ENCODE measurements at regions not wholly inside any gene's neighbourhood (a gene's known extent, or its start where the extent isn't known, plus 50 kb on each side); places are given as distances from the start of the nearest gene placed in this dataset.

- TF ChIP-seq EZH2 (IDR thresholded peaks at IDR 0.05; ENCODE audit: low read length) (no peak), CTCF (optimal IDR thresholded peaks at IDR 0.05 in 1 of 3, IDR thresholded peaks at IDR 0.05 in 1 of 3, conservative IDR thresholded peaks at IDR 0.05 in 1 of 3; ENCODE audit: extremely low read depth in 1 of 3, insufficient read depth in 2 of 3, low read length in 3 of 3) (no peak)
- dilution Hi-C loops (cut with MboI; ENCODE audit: extremely low pct_ligation_motif_present, low sequenced_read_pairs): no loop called here
- FAIRE-seq: no peak
Observed at GRCh38 chr13:86689911-86690310, 890.7 kb upstream of the SLITRK6 start.

GRCh38 chr13:86692291-86692690, 893.1 kb upstream of the SLITRK6 start:
- no peak overlapping the region for H3K27ac ChIP-seq (ENCODE audit: control insufficient read depth, insufficient read depth, low read length)
- no peak overlapping the region for H3K4me2 ChIP-seq (ENCODE audit: control insufficient read depth, extremely low read depth, insufficient read depth, low read depth, low read length)
- no peaks in the 10 kb centered on the region for H3K4me1 ChIP-seq (ENCODE audit: control insufficient read depth, extremely low read depth, insufficient read depth, low read length)
- H3K9me1 ChIP-seq (ENCODE audit: control insufficient read depth, extremely low read depth, insufficient read depth, low read length): no peaks in the 10 kb centered on the region
- no peaks in the 10 kb centered on the region for H3K36me3 ChIP-seq (ENCODE audit: control insufficient read depth in 2 of 2, extremely low read depth in 1 of 2, insufficient read depth in 2 of 2, low read length in 2 of 2)
- FAIRE-seq (no peak), DNase-seq (ENCODE audit: low read depth, low spot score) (no peak)
- no peak overlapping the region for H3K4me3 ChIP-seq (ENCODE audit: control insufficient read depth in 2 of 3, extremely low read depth in 1 of 3, insufficient read depth in 2 of 3, low read depth in 1 of 3, low read length in 3 of 3)
- dilution Hi-C loops (cut with MboI; ENCODE audit: extremely low pct_ligation_motif_present, low sequenced_read_pairs): no loop called here
- peaks cover 3% of the 10 kb centered on the region for H3K9me3 ChIP-seq (ENCODE audit: control insufficient read depth, low read depth, low read length)
- no peaks in the 10 kb centered on the region for H3K27me3 ChIP-seq (ENCODE audit: control insufficient read depth, extremely low read depth, insufficient read depth, low read length)
- no peak overlapping the region for H3K9ac ChIP-seq (ENCODE audit: control insufficient read depth, extremely low read depth, insufficient read depth, low read length)
- TF ChIP-seq EZH2 (IDR thresholded peaks at IDR 0.05; ENCODE audit: low read length) (no peak), CTCF (optimal IDR thresholded peaks at IDR 0.05 in 1 of 3, IDR thresholded peaks at IDR 0.05 in 1 of 3, conservative IDR thresholded peaks at IDR 0.05 in 1 of 3; ENCODE audit: extremely low read depth in 1 of 3, insufficient read depth in 2 of 3, low read length in 3 of 3) (no peak)
- no peaks in the 10 kb centered on the region for H3K79me2 ChIP-seq (ENCODE audit: control insufficient read depth, insufficient read depth, low read length)
- H2AFZ ChIP-seq (ENCODE audit: control insufficient read depth, low read length): no peak overlapping the region
- H4K20me1 ChIP-seq (ENCODE audit: control insufficient read depth, extremely low read depth, insufficient read depth, low read length): no peaks in the 10 kb centered on the region

More at GRCh38 chr13:86689911-86690310, 890.7 kb upstream of the SLITRK6 start:
- no peaks in the 10 kb centered on the region for H4K20me1 ChIP-seq (ENCODE audit: control insufficient read depth, extremely low read depth, insufficient read depth, low read length)
- H3K4me2 ChIP-seq (ENCODE audit: control insufficient read depth, extremely low read depth, insufficient read depth, low read depth, low read length): no peak overlapping the region
- H3K9me1 ChIP-seq (ENCODE audit: control insufficient read depth, extremely low read depth, insufficient read depth, low read length): no peaks in the 10 kb centered on the region
- H3K27ac ChIP-seq (ENCODE audit: control insufficient read depth, insufficient read depth, low read length): no peak overlapping the region
- H2AFZ ChIP-seq (ENCODE audit: control insufficient read depth, low read length): no peak overlapping the region
- no peak overlapping the region for H3K9ac ChIP-seq (ENCODE audit: control insufficient read depth, extremely low read depth, insufficient read depth, low read length)
- no peaks in the 10 kb centered on the region for H3K79me2 ChIP-seq (ENCODE audit: control insufficient read depth, insufficient read depth, low read length)
- no peaks in the 10 kb centered on the region for H3K4me1 ChIP-seq (ENCODE audit: control insufficient read depth, extremely low read depth, insufficient read depth, low read length)
- H3K4me3 ChIP-seq (ENCODE audit: control insufficient read depth in 2 of 3, extremely low read depth in 1 of 3, insufficient read depth in 2 of 3, low read depth in 1 of 3, low read length in 3 of 3): no peak overlapping the region
- DNase-seq (ENCODE audit: low read depth, low spot score): no peak
- H3K36me3 ChIP-seq (ENCODE audit: control insufficient read depth in 2 of 2, extremely low read depth in 1 of 2, insufficient read depth in 2 of 2, low read length in 2 of 2): no peaks in the 10 kb centered on the region
- no peaks in the 10 kb centered on the region for H3K27me3 ChIP-seq (ENCODE audit: control insufficient read depth, extremely low read depth, insufficient read depth, low read length)
- H3K9me3 ChIP-seq (ENCODE audit: control insufficient read depth, low read depth, low read length): peaks cover 1% of the 10 kb centered on the region
